22Rv1 (cell line): ENCODE measurements at regions not wholly inside any gene's neighbourhood (a gene's known extent, or its start where the extent isn't known, plus 50 kb on each side); places are given as distances from the start of the nearest gene placed in this dataset.

ENCODE experiments used
- CTCF ChIP-seq: fragments of 450-650 bp; IDR thresholded peaks from 2 replicates; pipeline ENCODE4 v1.5.1; 2017; ENCODE audit warnings: mild to moderate bottlenecking
- ZFX ChIP-seq: fragments of 450-650 bp; IDR thresholded peaks from 2 replicates; pipeline ENCODE4 v1.6.1; 2017; ENCODE audit warnings: antibody characterized with exemption, borderline replicate concordance

- TF ChIP-seq CTCF = no peak
- TF ChIP-seq ZFX = no peak
Measured at GRCh38 chr2:234308813-234309195, 188.1 kb downstream of the ARL4C start.
